Posterior vena cava (tissue), 2 donors: ENCODE measurements at regions not wholly inside any gene's neighbourhood (a gene's known extent, or its start where the extent isn't known, plus 50 kb on each side); places are given as distances from the start of the nearest gene placed in this dataset.

Source experiments
- DNase-seq: peaks from one replicate; pipeline ENCODE4 v3.0.0-alpha.2; 2020; ENCODE audit warnings: low spot score
- intact Hi-C, 2 donors: fragments of 100-400 bp; cut with DNase I; formaldehyde crosslinking; loops; one replicate each; pipeline versions ENCODE4 v1.14.1 to v1.14.2; 2022 to 2023
- donor health status: DM: yes; HTN: yes; CAD: no.
- donor health status: DM: yes; HTN: yes; CAD: no.

GRCh38 chr3:106577241-106577640 is 708.4 kb upstream of the CBLB start:
- DNase-seq: no peak

GRCh38 chr3:106578911-106579310 is 710.1 kb upstream of the CBLB start:
- intact Hi-C loops: no loop called here
- no peak for DNase-seq

More at GRCh38 chr3:106577241-106577640, 708.4 kb upstream of the CBLB start:
- intact Hi-C loops: no loop called here

GRCh38 chr3:106582151-106582550 is 713.3 kb upstream of the CBLB start:
- DNase-seq: no peak
- intact Hi-C loops: no loop called here

- intact Hi-C loops: no loop called here
- no peak for DNase-seq
These were observed 718.7 kb upstream of the CBLB start for GRCh38 chr3:106587551-106587950.

GRCh38 chr3:106588739-106589138 is 719.9 kb upstream of the CBLB start:
- intact Hi-C loops: no loop called here
- DNase-seq: no peak

GRCh38 chr3:106589311-106589942 is 720.6 kb upstream of the CBLB start:
- DNase-seq: no peak
- intact Hi-C loops: no loop called here

GRCh38 chr3:106590216-106590615 is 721.4 kb upstream of the CBLB start:
- intact Hi-C loops: loop anchor here in 1 of 2 donors (5.0 kb wide), 1 partner anchor 1758 kb away; no protein-coding TSS in a partner anchor

GRCh38 chr3:106593381-106593780 is 724.6 kb upstream of the CBLB start:
- intact Hi-C loops: loop anchor here in 1 of 2 donors (5.0 kb wide), 1 partner anchor 1761 kb away; no protein-coding TSS in a partner anchor
- DNase-seq: no peak

More at GRCh38 chr3:106590216-106590615, 721.4 kb upstream of the CBLB start:
- DNase-seq: no peak

GRCh38 chr3:106609666-106610301 is 741.0 kb upstream of the CBLB start:
- intact Hi-C loops: loop anchor here in 1 of 2 donors (10.0 kb wide), 1 partner anchor 925 kb away; no protein-coding TSS in a partner anchor

GRCh38 chr3:106610362-106610959 is 741.6 kb upstream of the CBLB start:
- DNase-seq: no peak
- intact Hi-C loops: loop anchor here in 1 of 2 donors (10.0 kb wide), 1 partner anchor 926 kb away; no protein-coding TSS in a partner anchor

More at GRCh38 chr3:106609666-106610301, 741.0 kb upstream of the CBLB start:
- no peak for DNase-seq

GRCh38 chr3:106611116-106611515 is 742.3 kb upstream of the CBLB start:
- intact Hi-C loops: loop anchor here in 1 of 2 donors (10.0 kb wide), 1 partner anchor 926 kb away; no protein-coding TSS in a partner anchor
- no peak for DNase-seq

- intact Hi-C loops: loop anchor here in 1 of 2 donors (10.0 kb wide), 1 partner anchor 927 kb away; no protein-coding TSS in a partner anchor
- DNase-seq: no peak
These were observed 743.0 kb upstream of the CBLB start for GRCh38 chr3:106611841-106612240.

- no peak for DNase-seq
- intact Hi-C loops: loop anchor here in 1 of 2 donors (10.0 kb wide), 1 partner anchor 932 kb away; no protein-coding TSS in a partner anchor
These were observed 747.7 kb upstream of the CBLB start for GRCh38 chr3:106616556-106616955.

GRCh38 chr3:106617276-106617675 is 748.5 kb upstream of the CBLB start:
- intact Hi-C loops: loop anchor here in 1 of 2 donors (10.0 kb wide), 1 partner anchor 932 kb away; no protein-coding TSS in a partner anchor
- no peak for DNase-seq

- no peak for DNase-seq
- intact Hi-C loops: no loop called here
These were observed 751.8 kb upstream of the CBLB start for GRCh38 chr3:106620646-106621045.

- no peak for DNase-seq
- intact Hi-C loops: no loop called here
These were observed 753.1 kb upstream of the CCDC54 start for GRCh38 chr3:106624154-106624553.

GRCh38 chr3:106628407-106628806 is 748.8 kb upstream of the CCDC54 start:
- DNase-seq: no peak
- intact Hi-C loops: no loop called here

- intact Hi-C loops: no loop called here
- DNase-seq: no peak
These were observed 747.9 kb upstream of the CCDC54 start for GRCh38 chr3:106629215-106629832.

- no peak for DNase-seq
- intact Hi-C loops: no loop called here
These were observed 745.7 kb upstream of the CCDC54 start for GRCh38 chr3:106631373-106632108.
